Omental fat pad (tissue), 3 donors: ENCODE measurements at regions not wholly inside any gene's neighbourhood (a gene's known extent, or its start where the extent isn't known, plus 50 kb on each side); places are given as distances from the start of the nearest gene placed in this dataset.

ENCODE experiments used
- ATAC-seq: fragments of 150-250 bp; one replicate; pipeline ENCODE4 v1.9.1; 2016; ENCODE audit warnings: mild to moderate bottlenecking, moderate library complexity; ENCODE audit not compliant: low FRiP score
- DNase-seq: peaks from one replicate; pipeline ENCODE4 v3.0.0-alpha.2; 2019; ENCODE audit warnings: low spot score
- CTCF ChIP-seq, 3 donors: fragments of 450-650 bp; IDR thresholded peaks; one replicate each; pipeline ENCODE4 v1.5.1; 2016 to 2017; ENCODE audit warnings: antibody characterized with exemption in 3 of 3, mild to moderate bottlenecking in 3 of 3, moderate library complexity in 2 of 3

GRCh38 chr1:64358692-64359091, 111.2 kb upstream of the CACHD1 start:
- DNase-seq = no peak
- no peak for ATAC-seq
- TF ChIP-seq CTCF (IDR thresholded peaks at IDR 0.05) = no peak

GRCh38 chr1:64361974-64362373, 108.0 kb upstream of the CACHD1 start:
- TF ChIP-seq CTCF (IDR thresholded peaks at IDR 0.05) = no peak
- no peak for ATAC-seq

GRCh38 chr1:64363111-64363510, 106.8 kb upstream of the CACHD1 start:
- TF ChIP-seq CTCF (IDR thresholded peaks at IDR 0.05) = no peak
- DNase-seq = no peak
- ATAC-seq = no peak

More at GRCh38 chr1:64361974-64362373, 108.0 kb upstream of the CACHD1 start:
- no peak for DNase-seq

- no peak for TF ChIP-seq CTCF (IDR thresholded peaks at IDR 0.05)
- ATAC-seq (no peak), DNase-seq (no peak)
Observed at GRCh38 chr1:64363616-64364015, 106.3 kb upstream of the CACHD1 start.

- no peak for TF ChIP-seq CTCF (IDR thresholded peaks at IDR 0.05)
- no peak for DNase-seq
- no peak for ATAC-seq
Observed at GRCh38 chr1:64366821-64367220, 103.1 kb upstream of the CACHD1 start.

GRCh38 chr1:64368344-64368743, 101.6 kb upstream of the CACHD1 start:
- DNase-seq = no peak
- no peak for ATAC-seq
- TF ChIP-seq CTCF (IDR thresholded peaks at IDR 0.05) = no peak

- ATAC-seq (no peak), DNase-seq (no peak)
- no peak for TF ChIP-seq CTCF (IDR thresholded peaks at IDR 0.05)
Observed at GRCh38 chr1:64378826-64379225, 91.1 kb upstream of the CACHD1 start.
